HG03066 (cell line): ENCODE measurements at regions not wholly inside any gene's neighbourhood (a gene's known extent, or its start where the extent isn't known, plus 50 kb on each side); places are given as distances from the start of the nearest gene placed in this dataset.

Experiments
- ATAC-seq: cut with Tn5 transposase; IDR thresholded peaks from one replicate; pipeline ENCODE4 v1.9.1; 2021; ENCODE audit warnings: low read depth; ENCODE audit not compliant: unreplicated experiment

DNA sequence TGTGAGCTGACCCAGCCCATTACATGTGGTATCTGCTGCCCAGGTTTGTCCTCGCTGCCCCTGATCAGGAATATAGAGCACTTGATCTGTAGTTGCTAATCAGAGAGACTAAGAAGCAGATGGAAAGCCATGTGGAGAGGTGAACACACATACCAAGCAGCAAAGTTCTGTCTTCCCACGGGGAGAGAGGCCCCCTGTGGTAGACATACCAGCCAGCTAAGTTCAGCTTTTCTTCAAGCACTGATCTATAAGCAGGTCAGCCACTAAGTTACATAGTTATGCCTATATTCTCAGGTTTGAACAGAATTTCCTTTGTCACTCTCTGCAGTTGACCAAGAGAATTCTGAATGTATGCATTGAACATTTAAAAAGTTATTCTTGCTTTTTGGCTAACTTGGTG is 76.4 kb downstream of the DDX3Y start:
- no peak for ATAC-seq

DNA sequence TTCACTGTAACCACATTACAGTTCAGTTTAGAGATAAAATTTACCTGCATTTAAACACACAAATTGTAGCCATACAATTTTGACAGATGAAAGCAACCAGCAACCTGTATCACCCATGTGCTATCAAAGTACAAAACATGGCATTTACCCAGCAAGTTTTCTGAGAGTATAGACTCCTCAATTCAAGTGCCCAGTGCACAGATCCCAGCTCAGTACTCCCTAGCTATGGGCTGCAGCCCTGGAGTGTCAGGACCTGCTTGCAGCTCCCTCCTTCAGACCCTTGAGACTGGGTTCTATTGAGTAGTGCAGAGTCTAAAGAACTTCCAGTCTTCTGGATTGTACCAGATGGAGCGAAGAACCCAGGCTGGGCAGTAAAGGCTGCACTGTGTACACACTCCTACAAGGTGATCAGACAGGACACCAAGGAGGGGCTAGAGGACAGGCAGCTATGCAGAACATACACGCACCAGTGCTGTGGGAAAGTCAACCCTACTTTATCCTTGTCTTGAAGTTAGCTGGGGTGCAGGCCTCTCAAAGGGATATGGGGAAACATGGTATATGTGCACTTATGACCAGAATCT is 77.7 kb downstream of the DDX3Y start:
- ATAC-seq = no peak

DNA sequence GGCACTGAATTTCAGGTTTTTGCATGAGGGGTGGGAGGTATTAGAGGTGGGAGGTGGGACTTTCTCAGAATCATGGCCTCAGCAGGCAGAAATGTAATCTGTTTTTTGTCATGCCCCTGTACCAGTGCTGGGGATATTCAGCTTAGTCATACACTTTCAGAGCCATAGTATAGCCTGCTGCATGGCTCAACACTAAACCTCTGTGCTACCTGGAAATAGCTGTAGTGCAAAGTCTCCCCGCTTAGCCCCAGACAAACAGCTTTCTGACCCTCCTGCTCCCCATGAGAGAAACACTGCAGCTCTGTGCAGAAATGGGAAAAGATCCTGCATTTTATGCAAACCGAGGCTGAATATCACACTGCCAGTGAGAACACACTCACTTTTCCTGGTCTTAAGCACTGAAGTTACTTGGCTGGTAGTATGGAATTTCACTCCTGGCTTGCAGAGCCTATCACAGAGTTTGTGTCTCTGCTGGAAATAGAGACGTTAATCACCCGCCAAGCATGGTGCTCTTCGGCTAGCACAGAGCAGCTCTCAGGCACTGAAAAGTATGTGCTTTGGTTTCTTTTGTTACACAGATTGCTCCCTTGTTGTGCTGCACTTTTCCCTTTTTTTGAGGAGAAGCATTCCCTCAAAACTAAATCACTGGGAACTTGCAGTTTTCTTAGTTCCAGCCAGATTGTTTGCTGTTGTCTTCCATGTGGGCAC is 80.1 kb downstream of the DDX3Y start:
- no peak for ATAC-seq

DNA sequence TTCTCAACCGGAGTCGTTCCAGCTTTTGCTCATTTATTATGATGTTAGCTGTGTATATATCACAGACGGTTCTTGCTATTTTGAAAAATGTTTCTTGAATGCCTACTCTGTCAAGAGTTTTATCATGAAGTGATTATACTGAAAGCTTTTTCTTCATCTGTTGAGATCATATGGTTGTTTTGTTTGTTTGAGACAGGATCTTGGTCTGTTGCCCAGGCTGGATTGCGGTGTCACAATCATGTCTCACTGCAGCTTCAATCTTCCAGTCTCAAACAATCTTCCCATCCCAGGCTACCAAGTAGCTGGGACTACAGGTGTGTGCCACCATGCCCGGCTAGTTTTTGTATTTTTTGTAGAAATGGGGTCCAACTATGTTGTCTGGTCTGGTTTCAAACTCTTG is 112.8 kb downstream of the DDX3Y start:
- no peak for ATAC-seq

DNA sequence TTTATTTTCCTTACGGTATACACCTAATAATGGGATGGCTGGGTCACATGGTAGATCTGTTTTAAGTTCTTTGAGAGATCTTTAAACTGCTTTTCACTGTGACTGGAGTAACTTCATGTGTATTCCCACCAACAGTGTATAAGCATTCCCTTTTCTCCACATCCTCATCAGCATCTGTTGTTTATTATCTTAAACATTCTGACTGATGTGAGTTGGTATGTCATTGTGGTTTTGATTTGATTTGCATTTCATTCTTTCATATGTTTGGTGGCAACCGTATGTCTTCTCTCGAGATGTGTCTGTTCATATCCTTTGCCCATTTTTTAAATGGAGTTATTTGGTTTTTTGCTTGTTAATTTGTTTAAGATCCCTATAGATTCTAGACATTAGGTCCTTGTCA is 114.8 kb downstream of the DDX3Y start:
- ATAC-seq = no peak

DNA sequence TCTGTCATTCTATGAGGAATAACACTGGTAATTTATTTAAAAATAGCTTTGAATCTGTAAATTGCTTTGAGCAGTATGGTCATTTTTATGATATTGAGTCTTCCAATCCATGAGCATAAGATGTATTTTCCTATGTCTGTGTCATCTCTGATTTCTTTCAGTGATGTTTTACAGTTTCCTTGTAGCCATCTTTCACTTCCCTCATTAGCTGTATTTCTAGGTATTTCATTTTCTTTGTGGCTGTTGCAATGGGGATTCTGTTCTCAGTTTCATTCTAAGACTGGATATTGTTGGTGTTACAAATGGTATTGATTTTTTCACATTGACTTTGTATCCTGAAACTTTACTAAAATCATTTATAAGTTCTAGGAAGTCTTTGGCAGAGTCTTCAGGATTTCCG is 116.2 kb downstream of the DDX3Y start:
- no peak for ATAC-seq

DNA sequence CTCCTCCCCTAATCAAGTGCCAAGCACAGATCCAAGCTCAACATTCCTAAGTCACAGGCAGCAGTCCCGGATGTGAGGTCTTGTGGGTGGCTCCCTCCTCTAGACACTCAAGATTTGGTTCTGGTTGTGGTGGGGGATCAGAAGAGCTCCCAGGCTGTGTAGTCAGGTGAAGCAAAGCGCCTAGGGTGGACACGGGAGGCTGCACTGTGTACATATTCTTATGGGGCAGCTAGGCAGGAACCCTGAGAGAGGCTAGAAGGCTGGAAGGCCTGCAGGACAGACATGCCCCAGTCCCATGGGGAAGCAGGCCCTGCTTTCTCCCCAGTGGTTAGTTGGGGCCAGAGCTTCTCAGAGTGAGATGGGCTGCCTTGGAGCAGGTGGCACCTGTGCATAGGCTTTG is 118.9 kb downstream of the DDX3Y start:
- no peak for ATAC-seq

DNA sequence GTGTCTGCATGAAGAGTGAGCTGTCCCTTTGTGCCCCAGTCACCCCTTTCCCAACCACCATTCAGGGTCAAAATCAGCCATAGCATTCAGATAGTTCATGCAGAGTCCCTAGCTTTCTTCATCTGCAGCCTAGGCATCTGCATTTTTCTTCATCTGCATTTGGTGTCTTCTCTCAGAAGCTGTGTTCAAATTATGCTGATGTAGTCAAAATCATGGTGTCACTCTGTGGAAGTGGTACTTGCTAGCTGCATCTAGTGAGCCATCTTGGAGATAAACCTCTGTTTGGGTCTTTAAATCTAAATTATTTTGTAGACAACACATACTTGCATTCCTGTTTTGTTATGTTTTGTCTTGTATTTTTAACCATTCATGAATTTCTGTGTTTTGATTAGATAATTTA is 119.8 kb downstream of the DDX3Y start:
- ATAC-seq = no peak

DNA sequence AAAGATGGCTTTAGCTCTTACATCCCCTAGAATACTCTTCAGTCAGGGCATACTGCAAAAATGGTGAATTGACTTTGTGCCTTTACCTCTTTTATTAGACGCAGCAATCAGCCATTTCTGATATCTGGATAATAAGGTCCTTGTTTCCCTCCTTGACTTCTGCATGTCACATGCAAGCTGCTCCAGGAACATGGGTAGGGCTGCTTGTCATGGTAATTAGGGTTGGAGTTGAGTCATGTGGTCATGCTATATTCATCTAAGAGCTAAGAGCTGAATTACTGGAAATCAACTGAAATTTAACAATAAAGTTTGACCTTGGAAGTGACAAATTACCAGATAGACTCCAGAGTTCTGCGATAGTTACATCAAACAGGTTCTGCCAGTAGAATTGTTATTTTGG is 122.2 kb downstream of the DDX3Y start:
- ATAC-seq = no peak

DNA sequence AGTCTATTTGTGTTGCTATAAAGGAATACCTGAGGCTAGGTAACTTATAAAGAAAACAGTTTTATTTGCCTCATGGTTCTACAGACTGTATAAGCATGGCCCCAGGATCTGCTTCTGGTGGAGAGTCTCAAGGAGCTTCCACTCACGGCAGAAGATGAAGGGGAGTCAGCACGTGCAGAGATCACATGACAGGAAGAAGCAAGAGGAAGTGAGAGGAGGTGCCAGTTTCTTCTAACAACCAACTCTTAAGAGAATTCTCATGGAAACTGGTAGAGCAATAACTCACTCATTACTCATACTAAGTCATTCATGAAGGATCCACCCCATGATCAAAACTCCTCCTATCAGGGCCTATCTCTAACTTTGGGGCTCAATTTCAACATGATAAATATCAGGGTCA is 135.6 kb downstream of the DDX3Y start:
- no peak for ATAC-seq

DNA sequence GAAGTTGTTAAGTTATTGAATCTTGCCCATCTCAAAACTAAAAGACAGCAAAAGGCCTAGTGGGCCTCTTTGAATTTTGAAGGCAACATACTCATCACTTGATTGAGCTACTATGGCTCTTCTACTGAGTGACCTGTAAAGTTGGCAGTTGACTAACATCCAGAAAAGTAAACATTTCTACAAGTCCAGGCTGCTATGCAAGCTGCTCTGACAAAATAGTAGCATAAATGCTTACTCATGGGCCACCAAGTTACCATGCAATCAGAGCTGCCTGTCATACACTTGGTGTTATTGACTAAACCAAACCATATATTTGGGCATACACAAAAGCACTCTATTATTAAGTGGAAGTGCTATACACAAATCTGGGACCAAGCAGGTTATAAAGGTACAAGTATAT is 148.8 kb downstream of the DDX3Y start:
- no peak for ATAC-seq

DNA sequence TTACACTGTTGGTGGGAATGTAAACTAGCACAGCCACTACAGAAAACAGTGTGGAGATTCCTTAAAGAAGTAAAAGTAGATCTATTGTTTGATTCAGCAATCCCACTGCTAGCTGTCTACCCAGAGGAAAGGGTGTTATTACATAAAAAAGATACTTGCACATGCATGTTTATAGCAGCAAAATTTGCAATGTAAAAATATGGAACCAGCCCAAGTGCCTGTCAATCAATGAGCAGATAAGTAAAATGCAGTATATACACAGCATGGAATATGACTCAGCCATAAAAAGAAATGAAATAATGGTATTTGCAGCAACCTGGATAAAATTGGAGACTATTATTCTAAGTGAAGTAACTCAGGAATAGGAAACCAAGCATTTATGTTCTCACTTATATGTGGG is 161.7 kb downstream of the DDX3Y start:
- no peak for ATAC-seq

DNA sequence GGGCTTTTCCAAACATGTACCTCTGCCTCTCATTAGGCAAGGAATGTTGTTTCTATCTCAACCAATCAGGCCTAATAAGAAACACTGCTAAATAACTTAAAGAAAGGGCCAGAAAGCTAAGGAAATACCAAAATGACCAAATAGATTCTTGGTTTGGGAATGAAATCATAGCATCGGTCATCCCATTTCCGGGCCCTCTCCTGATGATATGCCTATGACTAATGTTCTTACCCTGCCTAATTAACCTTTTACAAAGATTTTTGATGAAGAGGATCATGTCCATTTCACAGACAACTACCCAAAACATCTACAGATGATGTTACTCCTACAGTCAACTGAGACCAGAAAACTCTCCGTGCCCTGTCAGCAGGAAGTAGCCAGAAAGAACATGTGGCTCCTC is 164.0 kb downstream of the DDX3Y start:
- ATAC-seq = no peak

DNA sequence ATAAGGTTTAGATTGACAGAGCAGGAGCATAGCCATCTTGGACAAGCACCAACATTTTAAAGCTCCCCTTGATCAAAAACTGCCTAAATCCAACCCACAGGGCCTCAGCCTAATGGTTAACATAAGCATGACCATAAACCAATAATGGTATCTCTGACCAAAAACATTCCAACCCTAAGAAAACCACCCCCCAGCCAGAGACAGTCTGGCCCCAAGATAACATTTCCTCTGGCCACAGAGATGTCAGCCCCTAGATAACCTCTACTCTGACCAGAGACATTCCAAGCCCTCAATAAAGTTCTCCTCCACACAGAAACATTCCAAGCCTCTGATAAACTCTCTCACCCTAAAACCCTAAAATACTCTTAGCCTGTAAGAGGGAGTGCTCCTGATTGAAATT is 164.4 kb downstream of the DDX3Y start:
- ATAC-seq = no peak

DNA sequence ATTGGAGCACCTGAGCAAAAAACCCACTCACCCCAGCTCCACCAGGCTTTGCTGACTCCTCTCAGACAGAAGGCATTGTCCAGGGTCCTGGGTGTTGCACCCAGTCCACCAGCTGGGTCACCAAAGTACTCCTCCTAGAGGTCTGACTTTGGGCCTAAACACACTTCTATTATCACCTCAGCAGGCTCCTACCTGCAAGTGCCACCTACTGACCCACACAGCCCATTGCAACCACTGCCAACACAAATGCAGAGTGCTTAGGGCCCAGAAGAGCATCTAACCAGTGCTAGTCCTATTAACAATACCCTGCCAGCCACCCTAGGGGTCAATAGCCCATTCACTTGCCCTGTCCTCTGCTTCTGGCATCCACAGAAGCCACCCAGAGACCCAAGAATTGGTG is 178.1 kb downstream of the DDX3Y start:
- ATAC-seq = no peak

DNA sequence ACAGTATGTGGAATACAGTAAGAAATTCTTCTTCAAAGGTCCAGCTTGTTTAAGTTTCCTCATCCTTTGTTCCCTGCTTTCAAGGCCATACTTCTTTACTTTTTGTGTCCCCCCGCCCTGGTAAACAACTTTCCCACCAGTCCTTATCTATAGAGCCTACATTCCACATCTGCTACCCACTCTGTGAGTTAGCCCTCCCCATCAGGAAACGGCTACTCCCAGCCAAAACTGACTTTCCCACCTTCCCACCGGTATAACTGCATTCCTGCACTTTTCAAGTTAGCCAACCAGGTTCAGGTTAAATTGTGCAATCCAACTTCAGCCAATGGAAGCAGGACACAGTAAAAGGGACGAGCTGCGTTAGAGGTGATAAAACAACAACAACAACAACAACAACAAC is 186.9 kb downstream of the DDX3Y start:
- no peak for ATAC-seq

DNA sequence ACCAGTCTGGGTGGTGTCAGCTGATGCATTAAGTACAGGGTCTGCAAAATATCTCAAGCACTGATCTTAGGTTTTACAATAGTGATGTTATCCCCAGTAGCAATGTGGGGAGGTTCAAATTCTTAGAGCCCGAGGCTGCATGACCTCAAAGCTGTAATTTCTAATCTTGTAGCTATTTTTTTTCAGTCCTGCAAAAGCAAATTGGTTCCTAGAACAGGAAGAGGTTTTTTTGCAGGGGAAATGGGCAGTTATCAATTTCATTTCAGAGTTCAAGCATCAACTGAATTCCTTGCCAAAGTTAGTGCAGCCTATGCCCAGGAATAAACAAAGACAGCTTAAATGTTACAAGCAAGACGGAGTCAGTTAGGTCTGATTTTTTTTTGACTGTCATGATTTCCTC is 188.3 kb downstream of the DDX3Y start:
- no peak for ATAC-seq

DNA sequence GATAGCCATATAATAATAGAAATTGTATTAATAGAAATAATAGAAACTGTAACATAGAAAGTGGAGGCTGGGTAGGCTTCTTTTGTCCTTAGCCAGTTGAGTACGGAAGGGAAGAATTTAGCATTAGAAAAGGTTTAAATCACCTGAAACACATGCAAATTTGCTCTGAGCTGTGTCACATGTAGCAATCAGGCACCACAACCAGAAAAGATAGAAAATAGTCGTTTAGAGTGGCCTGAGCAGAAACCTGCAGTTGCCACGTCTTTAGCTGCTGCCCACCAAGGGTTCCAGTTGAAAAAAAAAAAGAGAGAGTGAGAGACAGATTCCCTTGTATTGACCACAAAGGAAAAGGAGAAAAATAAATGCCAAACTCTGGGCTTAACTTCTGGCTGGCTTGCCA is 188.8 kb downstream of the DDX3Y start:
- ATAC-seq = no peak

DNA sequence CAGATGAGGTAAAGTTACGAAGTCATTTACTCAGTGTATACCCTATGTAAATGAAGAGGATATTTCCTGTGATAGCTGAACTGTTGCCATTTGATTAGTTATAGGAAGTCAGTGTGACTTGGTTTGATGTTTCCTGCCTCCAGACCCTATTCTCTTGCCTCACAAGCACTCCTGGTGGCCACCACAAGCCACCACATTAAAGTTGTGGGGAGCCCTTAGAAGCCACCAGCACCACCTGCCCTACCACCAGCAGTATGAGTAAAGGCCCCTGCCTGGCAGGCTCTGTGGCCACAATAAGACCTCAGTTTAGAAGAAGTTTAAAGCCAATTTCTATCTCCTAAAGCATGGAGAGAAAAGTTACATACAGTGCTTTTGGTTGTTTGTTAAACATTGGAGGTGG is 189.7 kb downstream of the DDX3Y start:
- ATAC-seq = no peak

DNA sequence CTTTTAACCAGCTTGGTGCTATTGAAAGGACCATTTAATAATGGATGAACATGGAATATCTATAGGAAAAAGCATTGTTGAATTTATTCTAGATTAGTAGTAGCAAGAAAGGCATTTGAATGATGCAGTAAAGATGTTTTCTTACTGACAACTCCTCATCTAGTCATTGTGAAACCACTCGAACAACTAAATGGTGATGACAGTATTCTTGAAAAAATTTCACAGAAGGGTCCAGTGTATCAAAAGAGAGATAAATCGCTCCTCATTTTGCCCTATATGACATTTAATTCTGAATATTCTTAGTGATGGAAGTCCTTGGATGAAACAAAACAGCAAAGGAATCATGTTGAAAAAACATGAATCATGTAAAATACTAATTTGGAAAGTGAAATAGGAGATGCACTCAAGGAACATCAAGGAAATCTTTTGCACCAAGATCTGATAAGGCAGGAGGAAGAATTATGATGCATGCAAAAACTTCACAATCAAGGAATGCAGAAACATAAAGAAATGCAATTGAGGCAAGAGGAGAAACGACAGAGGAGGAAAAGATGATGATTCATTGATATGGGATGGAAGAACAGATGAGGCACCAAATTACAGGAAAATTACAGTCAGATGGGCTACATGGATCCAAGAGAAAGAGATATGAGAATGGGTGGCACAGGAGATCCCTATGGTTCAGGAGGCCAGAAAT is 190.4 kb downstream of the DDX3Y start:
- ATAC-seq = no peak

DNA sequence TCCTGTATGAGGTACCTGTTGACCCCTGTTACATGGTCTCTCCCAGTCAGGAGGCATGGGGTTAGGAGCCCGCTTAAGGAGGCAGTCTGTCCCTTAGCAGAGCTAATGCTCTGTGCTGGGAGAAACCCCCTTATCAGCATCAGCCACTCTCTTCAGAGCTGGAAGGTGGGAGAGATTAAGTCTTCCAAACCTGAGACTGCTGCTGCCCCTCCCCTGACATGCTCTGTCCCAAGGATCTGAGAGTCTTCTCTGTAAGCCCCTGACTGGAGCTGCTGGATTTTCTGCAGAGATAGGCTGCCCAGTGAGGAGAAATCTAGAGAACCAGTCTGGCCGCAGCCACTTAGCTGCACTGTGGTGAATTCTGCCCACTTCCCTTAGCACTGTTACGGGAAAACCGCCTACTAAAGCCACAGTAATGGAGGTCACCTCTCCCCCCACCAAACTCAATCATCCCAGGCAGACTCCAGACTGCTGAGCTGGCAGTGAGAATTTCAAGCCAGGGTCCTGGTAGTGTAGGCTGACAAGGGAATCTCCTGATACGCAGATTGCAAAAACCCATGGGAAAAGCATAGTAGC is 222.3 kb downstream of the DDX3Y start:
- peak; percentile 88 for ATAC-seq

DNA sequence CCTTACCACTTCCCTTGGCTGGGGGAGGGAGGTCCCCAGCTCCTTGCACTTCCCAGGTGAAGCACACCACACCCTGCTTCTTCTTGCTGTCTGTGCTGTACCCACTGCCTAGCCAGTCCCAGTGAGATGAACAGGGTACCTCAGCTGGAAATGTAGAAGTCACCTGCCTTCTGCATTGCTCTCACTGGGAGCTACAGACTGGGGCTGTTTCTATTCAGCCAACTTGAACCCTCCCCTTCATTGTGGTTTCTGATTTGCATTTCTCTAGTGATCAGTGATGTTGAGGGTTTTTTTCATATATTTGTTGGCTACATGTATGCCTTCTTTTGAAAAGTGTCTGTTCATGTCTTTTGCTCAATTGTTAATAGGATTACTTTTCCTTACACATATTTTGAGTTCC is 222.8 kb downstream of the DDX3Y start:
- ATAC-seq = peak; percentile 74
